ENCODE measurements at regions not wholly inside any gene's neighbourhood (a gene's known extent, or its start where the extent isn't known, plus 50 kb on each side); places are given as distances from the start of the nearest gene placed in this dataset.

DNA sequence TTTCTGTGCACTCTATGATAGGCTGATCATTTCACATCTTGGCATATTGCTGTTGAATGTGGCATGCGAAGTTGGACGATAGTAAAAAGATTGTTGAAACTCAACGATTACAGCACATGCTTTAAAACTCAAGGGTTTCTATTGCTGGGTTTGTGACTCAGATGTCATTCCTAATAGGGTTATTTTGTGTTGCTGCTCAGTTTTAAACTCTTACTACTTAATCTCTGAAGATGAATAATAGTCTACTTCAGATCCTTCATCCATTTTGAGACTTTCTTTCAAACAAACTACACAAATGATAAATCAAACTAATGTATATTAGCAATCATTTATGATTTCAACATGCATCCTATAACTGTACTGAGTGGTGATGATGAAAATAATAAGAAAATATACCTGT, 71.3 kb upstream of the MBNL1 start:
- no peak for ATAC-seq
- Mint-ChIP-seq H3K27ac (no peak overlapping the region), H3K4me3 (no peak overlapping the region), H3K4me1 (peaks cover 2% of the 10 kb centered on the region; the same call in 1 of the 2 replicates), H3K27me3 (ENCODE audit: low read depth) (no peaks in the 10 kb centered on the region), H3K36me3 (no peaks in the 10 kb centered on the region), H3K9me3 (no peaks in the 10 kb centered on the region)
- no peak for DNase-seq (ENCODE audit: low spot score)
- TF ChIP-seq, protein P1, sequence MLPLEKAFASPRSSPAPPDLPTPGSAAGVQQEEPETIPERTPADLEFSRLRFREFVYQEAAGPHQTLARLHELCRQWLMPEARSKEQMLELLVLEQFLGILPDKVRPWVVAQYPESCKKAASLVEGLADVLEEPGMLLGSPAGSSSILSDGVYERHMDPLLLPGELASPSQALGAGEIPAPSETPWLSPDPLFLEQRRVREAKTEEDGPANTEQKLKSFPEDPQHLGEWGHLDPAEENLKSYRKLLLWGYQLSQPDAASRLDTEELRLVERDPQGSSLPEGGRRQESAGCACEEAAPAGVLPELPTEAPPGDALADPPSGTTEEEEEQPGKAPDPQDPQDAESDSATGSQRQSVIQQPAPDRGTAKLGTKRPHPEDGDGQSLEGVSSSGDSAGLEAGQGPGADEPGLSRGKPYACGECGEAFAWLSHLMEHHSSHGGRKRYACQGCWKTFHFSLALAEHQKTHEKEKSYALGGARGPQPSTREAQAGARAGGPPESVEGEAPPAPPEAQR (CRISPR knock-in tag; IDR thresholded peaks at IDR 0.05) = no peak
- TF ChIP-seq SMAD4 (CRISPR knock-in tag; IDR thresholded peaks at IDR 0.05) (no peak), ESRRA (CRISPR knock-in tag; IDR thresholded peaks at IDR 0.05; ENCODE audit: borderline replicate concordance) (no peak), ZNF138 (CRISPR knock-in tag; conservative IDR thresholded peaks at IDR 0.05) (no peak)
- TF ChIP-seq, protein P2, sequence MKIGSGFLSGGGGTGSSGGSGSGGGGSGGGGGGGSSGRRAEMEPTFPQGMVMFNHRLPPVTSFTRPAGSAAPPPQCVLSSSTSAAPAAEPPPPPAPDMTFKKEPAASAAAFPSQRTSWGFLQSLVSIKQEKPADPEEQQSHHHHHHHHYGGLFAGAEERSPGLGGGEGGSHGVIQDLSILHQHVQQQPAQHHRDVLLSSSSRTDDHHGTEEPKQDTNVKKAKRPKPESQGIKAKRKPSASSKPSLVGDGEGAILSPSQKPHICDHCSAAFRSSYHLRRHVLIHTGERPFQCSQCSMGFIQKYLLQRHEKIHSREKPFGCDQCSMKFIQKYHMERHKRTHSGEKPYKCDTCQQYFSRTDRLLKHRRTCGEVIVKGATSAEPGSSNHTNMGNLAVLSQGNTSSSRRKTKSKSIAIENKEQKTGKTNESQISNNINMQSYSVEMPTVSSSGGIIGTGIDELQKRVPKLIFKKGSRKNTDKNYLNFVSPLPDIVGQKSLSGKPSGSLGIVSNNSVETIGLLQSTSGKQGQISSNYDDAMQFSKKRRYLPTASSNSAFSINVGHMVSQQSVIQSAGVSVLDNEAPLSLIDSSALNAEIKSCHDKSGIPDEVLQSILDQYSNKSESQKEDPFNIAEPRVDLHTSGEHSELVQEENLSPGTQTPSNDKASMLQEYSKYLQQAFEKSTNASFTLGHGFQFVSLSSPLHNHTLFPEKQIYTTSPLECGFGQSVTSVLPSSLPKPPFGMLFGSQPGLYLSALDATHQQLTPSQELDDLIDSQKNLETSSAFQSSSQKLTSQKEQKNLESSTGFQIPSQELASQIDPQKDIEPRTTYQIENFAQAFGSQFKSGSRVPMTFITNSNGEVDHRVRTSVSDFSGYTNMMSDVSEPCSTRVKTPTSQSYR (CRISPR knock-in tag; IDR thresholded peaks at IDR 0.05) = no peak
- TF ChIP-seq, protein P3, sequence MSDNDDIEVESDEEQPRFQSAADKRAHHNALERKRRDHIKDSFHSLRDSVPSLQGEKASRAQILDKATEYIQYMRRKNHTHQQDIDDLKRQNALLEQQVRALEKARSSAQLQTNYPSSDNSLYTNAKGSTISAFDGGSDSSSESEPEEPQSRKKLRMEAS (CRISPR knock-in tag; IDR thresholded peaks at IDR 0.05) = no peak
- CTCF ChIA-PET = no interaction called here
- POLR2A ChIA-PET = no interaction called here

DNA sequence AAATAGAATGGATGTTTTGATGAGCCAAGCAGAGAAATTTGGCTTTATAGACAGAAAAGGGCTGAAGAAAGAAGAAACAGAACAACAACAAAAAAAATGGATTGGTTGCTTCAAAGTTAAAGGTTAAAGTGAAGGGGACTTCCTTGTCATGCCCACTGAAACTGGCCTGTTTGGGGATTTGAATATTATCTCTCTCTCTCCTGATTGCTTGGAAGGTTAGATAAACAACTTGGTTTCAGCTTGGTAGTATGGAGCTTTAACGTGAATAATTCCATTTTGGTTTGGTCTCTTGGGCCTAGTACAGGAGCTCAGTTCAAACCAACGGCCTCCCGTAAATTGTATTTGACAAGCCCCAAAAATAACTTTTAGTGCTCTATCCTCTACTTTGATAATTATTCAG, 70.8 kb upstream of the MBNL1 start:
- TF ChIP-seq NFATC4 (CRISPR knock-in tag; IDR thresholded peaks at IDR 0.05) (no peak), OVOL2 (CRISPR knock-in tag; IDR thresholded peaks at IDR 0.05; ENCODE audit: borderline replicate concordance) (no peak), FOXJ3 (CRISPR knock-in tag; IDR thresholded peaks at IDR 0.05; ENCODE audit: borderline replicate concordance) (no peak), KAT7 (CRISPR knock-in tag; IDR thresholded peaks at IDR 0.05; ENCODE audit: borderline replicate concordance) (no peak), HMGA2 (CRISPR knock-in tag; IDR thresholded peaks at IDR 0.05) (no peak), NR3C1 (CRISPR knock-in tag; conservative IDR thresholded peaks at IDR 0.05; ENCODE audit: low read depth) (no peak), ZNF671 (CRISPR knock-in tag; IDR thresholded peaks at IDR 0.05) (no peak), CREM (CRISPR knock-in tag; IDR thresholded peaks at IDR 0.05) (no peak), PRRX2 (CRISPR knock-in tag; IDR thresholded peaks at IDR 0.05) (no peak), RORB (CRISPR knock-in tag; IDR thresholded peaks at IDR 0.05) (no peak)
- TF ChIP-seq, protein P4, sequence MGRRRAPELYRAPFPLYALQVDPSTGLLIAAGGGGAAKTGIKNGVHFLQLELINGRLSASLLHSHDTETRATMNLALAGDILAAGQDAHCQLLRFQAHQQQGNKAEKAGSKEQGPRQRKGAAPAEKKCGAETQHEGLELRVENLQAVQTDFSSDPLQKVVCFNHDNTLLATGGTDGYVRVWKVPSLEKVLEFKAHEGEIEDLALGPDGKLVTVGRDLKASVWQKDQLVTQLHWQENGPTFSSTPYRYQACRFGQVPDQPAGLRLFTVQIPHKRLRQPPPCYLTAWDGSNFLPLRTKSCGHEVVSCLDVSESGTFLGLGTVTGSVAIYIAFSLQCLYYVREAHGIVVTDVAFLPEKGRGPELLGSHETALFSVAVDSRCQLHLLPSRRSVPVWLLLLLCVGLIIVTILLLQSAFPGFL (CRISPR knock-in tag; IDR thresholded peaks at IDR 0.05; ENCODE audit: borderline replicate concordance) = no peak
- TF ChIP-seq, protein P5, sequence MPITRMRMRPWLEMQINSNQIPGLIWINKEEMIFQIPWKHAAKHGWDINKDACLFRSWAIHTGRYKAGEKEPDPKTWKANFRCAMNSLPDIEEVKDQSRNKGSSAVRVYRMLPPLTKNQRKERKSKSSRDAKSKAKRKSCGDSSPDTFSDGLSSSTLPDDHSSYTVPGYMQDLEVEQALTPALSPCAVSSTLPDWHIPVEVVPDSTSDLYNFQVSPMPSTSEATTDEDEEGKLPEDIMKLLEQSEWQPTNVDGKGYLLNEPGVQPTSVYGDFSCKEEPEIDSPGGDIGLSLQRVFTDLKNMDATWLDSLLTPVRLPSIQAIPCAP (CRISPR knock-in tag; IDR thresholded peaks at IDR 0.05) = no peak
- TF ChIP-seq, protein P6, sequence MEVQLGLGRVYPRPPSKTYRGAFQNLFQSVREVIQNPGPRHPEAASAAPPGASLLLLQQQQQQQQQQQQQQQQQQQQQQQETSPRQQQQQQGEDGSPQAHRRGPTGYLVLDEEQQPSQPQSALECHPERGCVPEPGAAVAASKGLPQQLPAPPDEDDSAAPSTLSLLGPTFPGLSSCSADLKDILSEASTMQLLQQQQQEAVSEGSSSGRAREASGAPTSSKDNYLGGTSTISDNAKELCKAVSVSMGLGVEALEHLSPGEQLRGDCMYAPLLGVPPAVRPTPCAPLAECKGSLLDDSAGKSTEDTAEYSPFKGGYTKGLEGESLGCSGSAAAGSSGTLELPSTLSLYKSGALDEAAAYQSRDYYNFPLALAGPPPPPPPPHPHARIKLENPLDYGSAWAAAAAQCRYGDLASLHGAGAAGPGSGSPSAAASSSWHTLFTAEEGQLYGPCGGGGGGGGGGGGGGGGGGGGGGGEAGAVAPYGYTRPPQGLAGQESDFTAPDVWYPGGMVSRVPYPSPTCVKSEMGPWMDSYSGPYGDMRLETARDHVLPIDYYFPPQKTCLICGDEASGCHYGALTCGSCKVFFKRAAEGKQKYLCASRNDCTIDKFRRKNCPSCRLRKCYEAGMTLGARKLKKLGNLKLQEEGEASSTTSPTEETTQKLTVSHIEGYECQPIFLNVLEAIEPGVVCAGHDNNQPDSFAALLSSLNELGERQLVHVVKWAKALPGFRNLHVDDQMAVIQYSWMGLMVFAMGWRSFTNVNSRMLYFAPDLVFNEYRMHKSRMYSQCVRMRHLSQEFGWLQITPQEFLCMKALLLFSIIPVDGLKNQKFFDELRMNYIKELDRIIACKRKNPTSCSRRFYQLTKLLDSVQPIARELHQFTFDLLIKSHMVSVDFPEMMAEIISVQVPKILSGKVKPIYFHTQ (CRISPR knock-in tag; IDR thresholded peaks at IDR 0.05) = no peak
- TF ChIP-seq, protein P3 (CRISPR knock-in tag; IDR thresholded peaks at IDR 0.05) = no peak
- TF ChIP-seq, protein P7, sequence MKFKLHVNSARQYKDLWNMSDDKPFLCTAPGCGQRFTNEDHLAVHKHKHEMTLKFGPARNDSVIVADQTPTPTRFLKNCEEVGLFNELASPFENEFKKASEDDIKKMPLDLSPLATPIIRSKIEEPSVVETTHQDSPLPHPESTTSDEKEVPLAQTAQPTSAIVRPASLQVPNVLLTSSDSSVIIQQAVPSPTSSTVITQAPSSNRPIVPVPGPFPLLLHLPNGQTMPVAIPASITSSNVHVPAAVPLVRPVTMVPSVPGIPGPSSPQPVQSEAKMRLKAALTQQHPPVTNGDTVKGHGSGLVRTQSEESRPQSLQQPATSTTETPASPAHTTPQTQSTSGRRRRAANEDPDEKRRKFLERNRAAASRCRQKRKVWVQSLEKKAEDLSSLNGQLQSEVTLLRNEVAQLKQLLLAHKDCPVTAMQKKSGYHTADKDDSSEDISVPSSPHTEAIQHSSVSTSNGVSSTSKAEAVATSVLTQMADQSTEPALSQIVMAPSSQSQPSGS (CRISPR knock-in tag; IDR thresholded peaks at IDR 0.05; ENCODE audit: borderline replicate concordance, low read depth) = no peak
- TF ChIP-seq, protein P8, sequence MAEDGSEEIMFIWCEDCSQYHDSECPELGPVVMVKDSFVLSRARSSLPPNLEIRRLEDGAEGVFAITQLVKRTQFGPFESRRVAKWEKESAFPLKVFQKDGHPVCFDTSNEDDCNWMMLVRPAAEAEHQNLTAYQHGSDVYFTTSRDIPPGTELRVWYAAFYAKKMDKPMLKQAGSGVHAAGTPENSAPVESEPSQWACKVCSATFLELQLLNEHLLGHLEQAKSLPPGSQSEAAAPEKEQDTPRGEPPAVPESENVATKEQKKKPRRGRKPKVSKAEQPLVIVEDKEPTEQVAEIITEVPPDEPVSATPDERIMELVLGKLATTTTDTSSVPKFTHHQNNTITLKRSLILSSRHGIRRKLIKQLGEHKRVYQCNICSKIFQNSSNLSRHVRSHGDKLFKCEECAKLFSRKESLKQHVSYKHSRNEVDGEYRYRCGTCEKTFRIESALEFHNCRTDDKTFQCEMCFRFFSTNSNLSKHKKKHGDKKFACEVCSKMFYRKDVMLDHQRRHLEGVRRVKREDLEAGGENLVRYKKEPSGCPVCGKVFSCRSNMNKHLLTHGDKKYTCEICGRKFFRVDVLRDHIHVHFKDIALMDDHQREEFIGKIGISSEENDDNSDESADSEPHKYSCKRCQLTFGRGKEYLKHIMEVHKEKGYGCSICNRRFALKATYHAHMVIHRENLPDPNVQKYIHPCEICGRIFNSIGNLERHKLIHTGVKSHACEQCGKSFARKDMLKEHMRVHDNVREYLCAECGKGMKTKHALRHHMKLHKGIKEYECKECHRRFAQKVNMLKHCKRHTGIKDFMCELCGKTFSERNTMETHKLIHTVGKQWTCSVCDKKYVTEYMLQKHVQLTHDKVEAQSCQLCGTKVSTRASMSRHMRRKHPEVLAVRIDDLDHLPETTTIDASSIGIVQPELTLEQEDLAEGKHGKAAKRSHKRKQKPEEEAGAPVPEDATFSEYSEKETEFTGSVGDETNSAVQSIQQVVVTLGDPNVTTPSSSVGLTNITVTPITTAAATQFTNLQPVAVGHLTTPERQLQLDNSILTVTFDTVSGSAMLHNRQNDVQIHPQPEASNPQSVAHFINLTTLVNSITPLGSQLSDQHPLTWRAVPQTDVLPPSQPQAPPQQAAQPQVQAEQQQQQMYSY (CRISPR knock-in tag; IDR thresholded peaks at IDR 0.05) = no peak
- CTCF ChIA-PET = no interaction called here
- H3K27me3 Mint-ChIP-seq (ENCODE audit: low read depth) = no peaks in the 10 kb centered on the region
- peaks cover 2% of the 10 kb centered on the region; the same call in 1 of the 2 replicates for H3K4me1 Mint-ChIP-seq
- ATAC-seq (no peak), DNase-seq (ENCODE audit: low spot score) (no peak)
- H3K36me3 Mint-ChIP-seq = no peaks in the 10 kb centered on the region
- H3K9me3 Mint-ChIP-seq = no peaks in the 10 kb centered on the region
- no peak overlapping the region for H3K4me3 Mint-ChIP-seq
- POLR2A ChIA-PET = no interaction called here
- H3K27ac Mint-ChIP-seq = no peak overlapping the region
